C4-2B (cell line): ENCODE measurements at regions not wholly inside any gene's neighbourhood (a gene's known extent, or its start where the extent isn't known, plus 50 kb on each side); places are given as distances from the start of the nearest gene placed in this dataset.

Source experiments
- CTCF ChIP-seq: fragments of 450-650 bp; conservative IDR thresholded peaks from 2 replicates; pipeline ENCODE4 v1.5.1; 2017; ENCODE audit warnings: mild to moderate bottlenecking
- ZFX ChIP-seq: fragments of 450-650 bp; IDR thresholded peaks from 2 replicates; pipeline ENCODE4 v1.6.1; 2017

GRCh38 chr1:212515329-212515760 is 82.6 kb downstream of the NENF start:
- TF ChIP-seq CTCF (no peak), ZFX (no peak)
